ENCODE measurements at regions not wholly inside any gene's neighbourhood (a gene's known extent, or its start where the extent isn't known, plus 50 kb on each side); places are given as distances from the start of the nearest gene placed in this dataset.

GRCh38 chr1:5576011-5576672, 416.1 kb downstream of the NPHP4 start:
- ATAC-seq (no peak), DNase-seq (ENCODE audit: low spot score) (no peak)
- Mint-ChIP-seq H3K36me3 (peaks cover 75% of the 10 kb centered on the region), H3K27me3 (ENCODE audit: low read depth) (peaks cover 5% of the 10 kb centered on the region), H3K4me1 (no peaks in the 10 kb centered on the region), H3K27ac (no peak overlapping the region), H3K4me3 (no peak overlapping the region), H3K9me3 (peaks cover 88% of the 10 kb centered on the region)
- ChIA-PET POLR2A (no interaction called here), CTCF (no interaction called here)
- TF ChIP-seq KAT7 (CRISPR knock-in tag; IDR thresholded peaks at IDR 0.05; ENCODE audit: borderline replicate concordance) (no peak), ESRRA (CRISPR knock-in tag; IDR thresholded peaks at IDR 0.05; ENCODE audit: borderline replicate concordance) (no peak), FOXJ3 (CRISPR knock-in tag; IDR thresholded peaks at IDR 0.05; ENCODE audit: borderline replicate concordance) (no peak), ETV6 (CRISPR knock-in tag; IDR thresholded peaks at IDR 0.05) (no peak), MLX (CRISPR knock-in tag; IDR thresholded peaks at IDR 0.05) (no peak), TP53 (CRISPR knock-in tag; IDR thresholded peaks at IDR 0.05) (no peak), TEAD1 (CRISPR knock-in tag; IDR thresholded peaks at IDR 0.05) (no peak), CBFB (CRISPR knock-in tag; IDR thresholded peaks at IDR 0.05; ENCODE audit: low read depth) (no peak), ATF3 (CRISPR knock-in tag; conservative IDR thresholded peaks at IDR 0.05) (no peak), RORB (CRISPR knock-in tag; IDR thresholded peaks at IDR 0.05) (no peak), ZNF281 (CRISPR knock-in tag; IDR thresholded peaks at IDR 0.05) (no peak), PRRX2 (CRISPR knock-in tag; IDR thresholded peaks at IDR 0.05) (no peak), E2F4 (CRISPR knock-in tag; IDR thresholded peaks at IDR 0.05; ENCODE audit: borderline replicate concordance, low read depth) (no peak)

GRCh38 chr1:5575396-5575940, 416.8 kb downstream of the NPHP4 start:
- Mint-ChIP-seq H3K27ac (no peak overlapping the region), H3K4me1 (no peaks in the 10 kb centered on the region), H3K9me3 (peaks cover 88% of the 10 kb centered on the region), H3K36me3 (peaks cover 72% of the 10 kb centered on the region), H3K4me3 (no peak overlapping the region), H3K27me3 (ENCODE audit: low read depth) (peaks cover 3% of the 10 kb centered on the region; the same call in 1 of the 2 replicates)
- no peak for DNase-seq (ENCODE audit: low spot score)
- no peak for ATAC-seq
- POLR2A ChIA-PET, result no interaction called here
- CTCF ChIA-PET, result no interaction called here
- TF ChIP-seq CTCF (IDR thresholded peaks at IDR 0.05) (no peak), MYBL2 (CRISPR knock-in tag; IDR thresholded peaks at IDR 0.05) (no peak), ZNF219 (CRISPR knock-in tag; IDR thresholded peaks at IDR 0.05; ENCODE audit: borderline replicate concordance) (no peak), ZNF138 (CRISPR knock-in tag; conservative IDR thresholded peaks at IDR 0.05) (no peak), EMX1 (CRISPR knock-in tag; IDR thresholded peaks at IDR 0.05) (no peak), ETV6 (CRISPR knock-in tag; IDR thresholded peaks at IDR 0.05) (no peak), PRRX2 (CRISPR knock-in tag; IDR thresholded peaks at IDR 0.05) (no peak), USF1 (CRISPR knock-in tag; IDR thresholded peaks at IDR 0.05) (no peak), ZNF512 (CRISPR knock-in tag; IDR thresholded peaks at IDR 0.05; ENCODE audit: borderline replicate concordance) (no peak), ESRRA (CRISPR knock-in tag; IDR thresholded peaks at IDR 0.05; ENCODE audit: borderline replicate concordance) (no peak), HMGXB4 (CRISPR knock-in tag; IDR thresholded peaks at IDR 0.05) (no peak)

All from WTC11 (cell line).